RPMI8226 (cell line): ENCODE measurements at regions not wholly inside any gene's neighbourhood (a gene's known extent, or its start where the extent isn't known, plus 50 kb on each side); places are given as distances from the start of the nearest gene placed in this dataset.
"Not testable (repeated sequence)": the region's sequence is repeated elsewhere in the genome, so short reads cannot be mapped to it uniquely, and the experiment has no call there.

Experiments
- DNase-seq: peaks from one replicate; pipeline ENCODE4 v3.0.0-alpha.2; 2015

DNA sequence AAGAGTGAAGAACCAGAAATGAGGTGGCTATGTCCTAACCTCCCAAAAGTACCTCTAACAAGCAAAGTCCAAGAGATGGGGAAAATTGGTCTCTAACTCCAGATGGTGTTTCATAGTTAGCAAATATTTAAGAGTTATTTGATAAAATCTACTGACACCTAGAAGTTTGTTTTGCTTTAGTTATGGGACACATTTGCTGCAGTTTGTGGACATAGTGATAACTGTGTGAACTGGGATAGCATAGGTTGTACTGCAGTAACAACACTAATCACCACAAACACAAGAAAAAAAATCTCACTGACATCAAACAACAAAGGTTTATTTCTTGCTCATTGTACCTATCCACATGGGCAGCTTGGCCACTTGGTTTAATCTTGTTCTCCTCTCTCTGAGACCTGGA, 965.0 kb upstream of the SPRY2 start:
- DNase-seq, result no peak

DNA sequence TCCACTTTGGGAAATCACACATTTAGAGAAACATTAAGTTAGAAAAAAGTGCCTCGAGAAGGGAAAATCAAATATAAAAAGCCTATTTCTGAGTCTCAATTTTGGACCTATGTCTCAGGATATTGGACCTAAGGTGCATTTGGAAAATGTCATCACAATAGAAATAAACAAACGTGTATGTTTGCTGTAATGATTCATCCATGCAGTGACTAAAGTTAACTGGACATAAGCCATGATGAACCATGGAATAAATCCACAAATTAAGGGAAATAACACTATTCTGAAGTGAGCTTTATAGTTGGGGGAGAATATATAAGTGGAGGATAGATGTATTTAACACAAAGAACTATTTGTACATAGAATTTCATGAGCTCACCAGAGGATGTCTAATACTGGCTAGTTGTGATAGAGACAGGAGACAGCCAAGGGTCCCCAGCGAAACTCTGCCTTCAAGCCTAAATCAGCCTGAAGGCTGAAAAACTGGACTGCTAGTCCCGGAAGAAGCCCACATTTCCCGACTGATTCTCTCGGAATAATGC, 963.3 kb upstream of the SPRY2 start:
- DNase-seq, result no peak

DNA sequence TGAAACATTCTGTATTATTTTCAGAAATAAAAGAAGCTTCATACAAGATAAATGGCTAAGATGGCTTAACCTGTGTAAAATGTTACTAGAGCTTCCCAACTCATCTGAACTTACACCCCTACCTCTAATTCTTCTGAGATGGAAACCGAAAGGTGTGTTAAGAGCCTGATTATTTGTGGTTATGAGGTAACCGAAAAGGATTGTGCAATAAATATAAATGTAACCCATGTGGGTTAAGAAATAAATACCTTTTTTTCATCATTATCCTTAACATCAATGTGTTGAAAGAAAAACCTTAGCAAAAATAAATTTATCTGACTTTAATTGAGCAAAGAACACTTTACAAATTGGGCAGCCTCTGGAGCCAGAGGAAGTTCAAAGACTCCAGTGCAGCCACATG, 961.8 kb upstream of the SPRY2 start:
- no peak for DNase-seq

DNA sequence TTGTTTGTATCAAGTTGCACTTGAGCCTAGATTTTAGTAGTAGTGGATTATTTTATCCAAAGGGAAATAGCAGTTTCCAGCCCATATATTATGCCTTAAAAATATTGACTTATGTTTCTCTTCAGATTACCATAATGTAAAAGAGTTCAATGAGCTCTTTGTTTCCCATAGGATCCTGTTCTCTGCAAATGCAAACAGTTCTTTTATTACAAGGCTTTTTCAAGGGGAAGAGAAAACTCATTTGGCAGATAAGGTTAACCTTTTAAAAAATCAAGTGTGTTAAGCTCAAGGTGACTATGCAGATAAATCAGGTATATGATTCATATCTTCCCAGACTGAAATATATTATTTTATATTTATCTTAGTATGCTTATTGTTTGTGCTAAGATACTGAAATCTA, 961.2 kb upstream of the SPRY2 start:
- DNase-seq, result no peak

DNA sequence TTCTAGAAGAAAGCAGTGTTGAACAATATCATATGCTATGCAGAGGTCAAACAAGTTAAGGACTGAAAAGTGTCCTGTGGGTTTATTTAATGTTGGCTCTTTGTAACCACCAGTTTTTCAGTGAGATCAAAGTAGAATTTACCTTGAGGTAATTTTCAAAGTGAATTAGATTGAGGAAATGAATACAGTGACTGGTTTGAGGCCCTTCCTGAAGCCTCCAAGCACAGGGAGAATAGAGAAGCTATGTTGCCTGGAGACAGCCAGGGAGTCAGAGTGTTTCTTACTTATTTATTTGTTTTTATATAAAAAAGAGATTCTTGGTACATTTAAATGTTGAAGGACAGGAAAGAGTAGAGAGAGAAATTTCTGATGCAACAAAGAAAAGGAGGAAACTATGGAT, 954.3 kb upstream of the SPRY2 start:
- DNase-seq, result no peak

DNA sequence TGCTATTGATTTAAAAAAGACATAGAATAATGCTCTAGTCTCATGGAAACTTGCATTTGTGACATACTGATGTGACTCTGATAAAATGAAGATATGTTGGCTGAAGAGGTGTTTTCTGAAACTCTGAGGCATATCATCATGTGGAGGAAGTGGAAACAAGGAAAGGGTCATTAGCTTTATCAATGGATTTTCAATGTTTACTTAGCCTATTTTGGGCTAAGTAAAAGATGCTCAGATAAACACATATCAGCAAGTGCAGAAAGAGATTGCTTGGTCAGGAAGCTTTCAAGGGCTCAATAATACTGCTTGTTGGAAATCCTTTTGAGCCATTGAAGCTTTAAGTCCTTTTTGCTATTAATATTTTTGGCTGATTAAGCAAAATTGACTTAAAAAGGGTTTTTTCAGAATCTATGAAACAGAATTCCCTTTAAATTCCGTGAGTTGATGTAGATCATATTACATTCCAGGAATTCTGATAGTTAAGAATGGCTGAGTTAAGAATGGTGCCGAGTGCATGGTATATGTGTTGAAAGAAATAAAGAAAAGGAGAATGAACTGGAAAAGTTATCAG, 952.8 kb upstream of the SPRY2 start:
- no peak for DNase-seq

DNA sequence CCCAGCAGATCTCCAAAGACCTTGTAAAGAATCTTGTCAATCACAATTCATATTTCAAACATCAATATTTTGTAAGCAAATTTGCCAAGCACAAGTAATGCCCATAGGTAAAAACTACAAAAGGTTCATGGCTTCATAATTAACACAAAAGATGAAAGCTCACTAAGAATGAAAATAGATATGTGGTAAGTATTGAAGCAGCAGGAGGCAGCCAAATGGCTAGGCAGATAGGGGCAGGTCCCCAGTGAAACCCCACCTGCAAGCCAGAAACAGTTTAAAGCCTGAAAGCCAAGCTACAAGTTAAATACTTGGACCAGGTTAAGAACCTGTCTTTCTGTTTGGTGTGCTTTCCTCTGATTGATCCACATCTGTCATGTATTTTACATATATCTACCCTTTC, 942.6 kb upstream of the SPRY2 start:
- DNase-seq, result no peak

DNA sequence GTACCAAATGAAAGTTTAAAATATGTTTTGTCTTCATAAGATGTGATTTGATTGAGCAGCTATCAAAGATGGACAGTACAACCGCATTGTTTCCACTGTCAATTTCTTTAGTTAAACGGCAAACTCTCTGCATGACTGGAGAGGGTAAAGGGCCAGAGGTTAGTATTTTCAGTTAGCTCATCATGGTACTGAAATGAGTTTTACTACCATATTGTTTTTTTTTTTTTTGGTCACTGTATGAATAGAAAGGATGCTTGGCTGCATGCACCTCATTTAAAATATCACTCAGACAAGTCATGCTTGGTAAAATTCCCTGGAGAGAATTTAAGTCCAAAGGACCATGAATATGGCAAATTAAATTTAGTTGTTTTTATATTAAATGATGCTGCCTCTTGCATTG, 942.1 kb upstream of the SPRY2 start:
- DNase-seq, result no peak

DNA sequence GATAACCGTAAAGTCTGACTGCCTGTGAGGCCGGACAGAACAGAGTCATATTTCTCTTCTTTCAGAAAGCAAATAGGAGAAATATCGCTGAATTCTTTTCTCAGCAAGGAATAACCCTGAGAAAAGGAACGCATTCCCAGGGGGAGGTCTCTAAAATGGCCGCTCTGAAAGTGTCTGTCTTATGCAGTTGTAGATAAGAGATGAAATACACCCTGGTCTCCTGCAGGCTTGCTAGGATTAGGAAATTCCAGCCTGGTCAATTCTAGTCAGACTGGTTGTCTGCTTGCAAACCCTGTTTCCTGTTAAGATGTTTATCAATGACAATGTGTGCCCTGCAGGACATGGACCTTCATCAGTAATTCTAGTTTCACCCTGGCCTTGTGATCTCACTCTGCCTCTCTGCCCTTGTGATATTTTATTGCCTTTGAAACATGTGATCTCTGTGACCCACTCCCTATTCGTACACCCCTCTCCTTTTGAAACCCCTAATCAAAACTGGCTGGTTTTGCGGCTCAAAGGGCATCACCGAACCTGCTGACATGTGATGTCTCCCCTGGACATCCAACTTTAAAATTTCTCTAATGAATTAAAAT, 934.8 kb upstream of the SPRY2 start:
- no peak for DNase-seq

DNA sequence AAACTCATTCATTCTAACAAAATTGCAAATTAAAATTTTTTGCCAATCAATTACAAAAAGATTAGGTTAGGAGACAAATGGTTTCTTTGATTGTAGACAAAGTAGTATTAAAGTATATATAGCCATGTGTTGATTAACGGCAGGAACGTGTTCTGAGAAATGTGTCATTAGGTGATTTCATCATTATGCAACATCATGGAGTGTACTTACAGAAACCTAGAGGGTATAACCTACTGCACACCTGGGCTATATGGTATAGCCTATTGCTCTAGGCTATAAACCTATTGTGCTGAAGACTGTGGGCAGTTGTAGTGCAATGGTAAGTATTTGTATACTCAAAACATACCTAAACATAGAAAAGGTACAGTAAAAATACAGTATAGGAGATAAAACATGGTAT, 906.8 kb upstream of the SPRY2 start:
- no peak for DNase-seq

DNA sequence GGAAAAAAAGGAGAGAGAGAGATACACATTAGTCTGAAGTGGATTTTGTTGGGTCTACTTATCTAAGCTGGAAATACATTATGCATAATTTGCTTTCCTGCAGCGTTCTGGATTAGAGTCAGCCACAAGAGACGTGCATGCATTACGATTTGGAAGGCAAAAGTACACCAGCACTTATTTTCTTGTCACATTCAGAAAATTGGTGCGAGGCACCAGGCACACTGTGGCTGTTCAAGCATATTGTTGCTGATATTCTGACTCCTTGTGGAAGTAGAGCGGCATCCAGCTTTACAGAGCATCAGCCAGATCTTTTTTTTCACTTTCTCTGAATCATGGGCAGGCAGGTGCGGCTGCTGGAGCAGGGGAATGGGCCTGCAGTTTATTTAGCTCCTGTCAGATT, 905.6 kb upstream of the SPRY2 start:
- DNase-seq, result no peak

DNA sequence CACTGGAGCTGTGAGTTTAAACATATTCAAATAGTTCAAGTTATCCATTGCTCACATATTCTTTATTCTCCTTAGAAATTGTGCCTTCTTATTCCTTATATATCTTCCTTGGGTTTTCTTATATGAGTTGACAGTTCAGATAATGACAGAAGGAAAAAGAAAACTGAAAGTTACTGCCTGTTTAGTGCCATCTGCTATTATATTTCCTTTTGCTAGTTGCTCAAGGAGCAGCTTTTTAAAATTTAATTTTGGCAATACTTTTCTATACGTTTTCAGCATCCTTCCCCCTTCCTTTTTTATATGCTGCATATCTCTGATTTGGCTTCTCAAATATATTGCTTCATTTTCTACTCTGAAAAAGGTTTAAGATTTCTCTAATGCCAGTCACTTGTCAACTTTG, 903.1 kb upstream of the SPRY2 start:
- no peak for DNase-seq

DNA sequence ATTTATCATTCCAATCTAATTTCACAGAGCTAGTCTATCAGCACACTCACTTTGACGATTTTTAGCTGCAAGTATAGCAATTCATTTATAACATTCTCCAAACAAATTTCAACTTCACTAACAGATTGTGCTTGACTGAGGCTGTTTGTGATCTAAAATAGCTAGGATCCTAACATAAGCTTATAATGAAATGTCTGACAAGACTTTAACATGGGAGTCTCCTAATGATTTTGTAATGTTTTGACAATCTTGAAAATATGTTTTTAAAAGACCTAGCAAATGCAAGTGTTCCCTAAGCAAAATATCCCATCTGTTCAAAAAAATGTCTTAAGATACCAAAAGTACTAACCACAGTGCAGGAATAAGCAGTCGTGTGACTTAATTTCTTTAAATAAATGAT, 889.5 kb upstream of the SPRY2 start:
- DNase-seq, result no peak

DNA sequence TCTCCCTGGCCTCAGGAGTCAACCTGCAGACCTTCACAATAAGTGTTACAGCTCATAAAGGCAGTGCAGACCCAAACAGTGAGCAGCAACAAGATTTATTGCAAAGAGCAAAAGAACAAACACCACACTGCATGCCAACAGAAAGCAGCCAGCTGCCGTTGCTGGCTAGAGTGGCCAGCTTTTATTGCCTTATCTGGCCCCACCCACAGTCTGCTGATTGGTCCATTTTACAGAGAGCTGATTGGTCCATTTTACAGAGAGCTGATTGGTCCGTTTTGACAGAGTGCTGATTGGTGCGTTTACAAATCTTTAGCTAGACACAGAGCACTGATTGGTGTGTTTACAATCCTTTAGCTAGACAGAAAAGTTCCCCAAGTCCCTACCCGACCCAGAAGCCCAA, 885.9 kb upstream of the SPRY2 start:
- not testable (repeated sequence) for DNase-seq

DNA sequence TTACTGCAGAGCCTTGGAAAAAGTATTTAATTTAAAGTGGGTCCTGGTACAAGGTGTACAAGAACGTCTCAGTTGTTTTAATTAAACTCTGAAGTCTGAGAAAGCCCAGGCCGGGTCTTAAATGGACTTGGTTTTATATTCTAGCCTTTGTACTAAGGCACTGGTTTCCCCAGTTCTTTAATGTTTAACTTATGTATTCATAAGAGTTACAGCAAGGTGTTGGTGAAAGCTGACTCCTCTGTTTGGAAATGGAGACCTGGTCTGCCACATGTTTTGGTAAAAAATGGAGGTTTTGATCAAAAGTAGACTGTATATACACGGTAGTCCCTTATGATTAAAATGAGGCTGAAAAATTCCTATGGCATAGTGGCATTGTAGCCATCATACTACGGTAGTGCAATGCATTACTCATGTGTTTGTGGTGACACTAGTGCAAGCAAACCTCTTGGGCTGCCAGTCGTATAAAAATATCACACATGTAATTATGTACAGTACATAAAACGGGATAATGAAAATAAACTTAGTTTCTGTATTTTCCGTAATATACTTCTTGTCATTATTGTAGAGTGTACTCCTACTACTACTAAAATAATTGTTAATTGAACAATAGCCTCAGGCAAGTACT, 883.4 kb upstream of the SPRY2 start:
- no peak for DNase-seq

DNA sequence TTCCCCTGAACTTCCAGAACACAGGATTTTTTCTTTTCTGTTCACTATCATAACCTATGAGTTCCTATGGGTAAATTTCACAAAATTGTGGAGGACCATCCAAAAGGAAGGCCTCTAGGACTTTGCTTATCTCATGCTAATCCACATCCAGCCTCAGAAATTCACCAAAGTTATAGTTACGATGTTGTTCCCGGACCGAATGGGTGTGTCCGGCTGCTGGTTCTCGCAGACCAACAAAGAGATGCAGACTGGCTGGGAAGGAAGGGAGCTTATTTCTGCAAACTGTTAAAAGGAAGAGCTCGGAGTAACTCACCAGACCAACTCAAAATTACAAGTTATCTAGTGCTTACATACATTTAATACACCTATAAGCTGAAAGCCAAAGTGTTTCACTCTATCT, 882.9 kb upstream of the SPRY2 start:
- no peak for DNase-seq

DNA sequence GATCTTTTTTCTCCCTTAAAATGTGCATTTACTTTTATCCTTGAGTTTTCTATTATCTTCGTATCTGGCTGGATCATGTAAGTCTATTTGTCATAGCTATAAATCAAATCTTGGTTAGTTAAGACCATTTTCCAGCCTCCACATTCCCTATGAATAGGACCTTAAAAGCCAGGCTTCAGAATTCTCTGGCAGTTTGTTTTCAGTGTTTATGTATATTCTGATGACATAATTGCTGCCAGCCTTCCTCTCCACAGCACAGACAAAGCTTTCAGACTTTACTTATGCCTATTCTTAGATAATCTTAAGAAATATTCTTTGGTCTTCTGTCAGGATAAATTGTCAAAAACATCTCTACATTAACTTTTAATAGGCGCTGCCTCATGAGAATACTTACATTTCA, 870.8 kb upstream of the SPRY2 start:
- no peak for DNase-seq

DNA sequence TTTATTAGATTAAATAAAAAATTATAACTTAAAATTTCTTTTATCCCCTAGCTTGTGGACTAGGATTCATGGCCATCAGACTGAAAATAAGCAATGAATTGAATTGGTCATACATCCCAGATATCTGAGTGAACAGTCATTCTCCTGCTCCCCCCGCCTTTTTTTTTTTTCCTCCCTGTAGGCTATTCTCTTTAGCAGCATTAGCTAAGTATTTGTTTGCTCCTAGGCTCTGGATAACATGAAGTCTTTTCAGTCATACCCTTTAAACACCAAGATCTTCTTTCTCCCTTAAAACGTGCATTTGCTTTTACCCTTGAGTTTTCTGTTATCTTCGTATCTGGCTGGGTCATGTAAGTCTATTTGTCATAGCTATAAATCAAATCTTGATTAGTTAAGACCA, 866.7 kb upstream of the SPRY2 start:
- no peak for DNase-seq

DNA sequence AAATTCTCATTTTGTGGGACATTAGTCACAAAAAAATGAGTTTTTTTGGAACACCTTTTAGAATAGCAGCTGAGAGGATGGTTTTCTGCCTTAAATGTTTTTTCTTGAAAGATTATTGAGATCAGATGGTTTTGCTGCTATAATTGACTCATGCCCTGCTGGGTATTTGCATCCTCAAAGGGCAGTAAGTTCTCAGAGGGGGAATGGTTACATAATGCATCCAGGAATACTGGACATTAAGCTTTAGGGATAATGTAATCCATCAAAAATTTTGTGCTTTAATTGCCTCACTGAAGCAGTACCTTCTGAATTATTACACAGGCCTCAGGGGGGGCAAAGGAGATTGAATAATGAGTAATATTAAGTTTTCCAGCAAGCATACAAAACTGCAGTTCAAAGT, 866.3 kb upstream of the SPRY2 start:
- no peak for DNase-seq

DNA sequence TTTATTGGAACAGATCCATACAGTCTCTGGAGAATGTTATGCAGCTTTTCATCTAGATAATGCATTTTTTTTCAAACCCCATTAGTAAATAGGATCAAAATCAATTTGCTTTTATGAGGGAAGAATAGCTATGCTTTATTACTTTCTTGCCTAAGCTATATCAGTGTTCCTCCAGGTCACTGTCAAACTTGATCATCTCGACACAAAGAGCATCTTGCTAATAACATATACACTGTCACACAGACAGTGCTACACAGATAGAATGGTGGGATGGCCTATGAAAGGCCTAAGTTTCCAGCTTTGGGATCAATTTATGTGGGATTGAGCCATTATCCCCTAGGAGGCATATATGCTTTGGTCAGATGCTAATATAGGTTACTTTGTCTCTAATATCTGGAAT, 862.9 kb upstream of the SPRY2 start:
- no peak for DNase-seq

DNA sequence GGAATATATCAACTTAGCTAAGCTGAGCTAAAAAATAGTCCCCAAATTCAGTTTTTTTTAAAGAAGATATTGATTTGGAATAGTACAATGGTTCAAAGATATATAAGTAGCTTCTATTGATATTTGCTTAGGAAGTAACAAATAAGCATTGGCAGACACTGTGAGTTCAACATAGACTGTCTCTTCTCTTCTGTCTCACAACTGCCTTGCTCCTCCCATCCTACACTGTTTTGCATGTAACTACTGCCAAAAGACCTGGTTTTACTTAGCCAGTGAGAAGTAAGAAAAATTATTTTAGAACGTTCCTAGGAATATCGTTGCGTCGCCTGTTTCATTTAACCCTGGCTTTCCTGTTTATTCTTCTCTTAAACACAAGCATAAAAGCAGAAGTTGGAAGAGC, 859.0 kb upstream of the SPRY2 start:
- DNase-seq, result no peak

DNA sequence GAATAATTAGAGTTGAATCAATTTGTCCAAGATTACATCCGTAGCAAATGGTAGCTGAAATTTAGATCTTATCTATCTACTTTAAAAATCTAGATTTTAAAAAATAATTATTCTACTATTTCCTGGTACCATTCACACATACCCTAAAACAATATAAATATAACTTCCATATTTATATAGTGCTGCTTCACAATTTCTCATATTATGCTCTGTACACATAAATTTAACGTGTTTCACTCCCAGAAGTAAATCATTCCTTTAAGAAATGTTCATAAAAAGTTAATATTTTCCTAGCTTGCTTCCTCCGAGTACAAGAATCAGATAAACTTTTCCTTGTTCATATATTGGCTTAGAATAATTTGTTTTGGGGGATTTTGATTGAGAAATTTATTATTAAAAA, 857.0 kb upstream of the SPRY2 start:
- DNase-seq, result no peak

DNA sequence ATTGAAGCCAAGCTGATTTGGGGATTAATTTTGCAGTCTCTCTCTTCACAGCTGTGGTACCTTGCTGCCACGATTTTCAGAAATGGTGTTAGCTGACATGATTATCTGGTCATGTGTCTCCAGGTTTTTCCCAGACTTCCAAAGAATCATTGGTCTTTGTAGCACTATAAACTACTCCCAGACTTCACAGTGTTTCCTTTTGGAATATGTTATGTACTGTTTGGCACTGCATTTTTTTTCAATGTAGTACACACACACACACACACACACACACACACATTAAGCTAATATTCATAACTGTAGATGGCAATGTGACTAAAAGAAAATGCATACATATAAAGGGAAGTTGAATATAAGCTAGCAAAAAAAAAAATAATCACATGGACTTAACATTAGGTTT, 856.6 kb upstream of the SPRY2 start:
- no peak for DNase-seq

DNA sequence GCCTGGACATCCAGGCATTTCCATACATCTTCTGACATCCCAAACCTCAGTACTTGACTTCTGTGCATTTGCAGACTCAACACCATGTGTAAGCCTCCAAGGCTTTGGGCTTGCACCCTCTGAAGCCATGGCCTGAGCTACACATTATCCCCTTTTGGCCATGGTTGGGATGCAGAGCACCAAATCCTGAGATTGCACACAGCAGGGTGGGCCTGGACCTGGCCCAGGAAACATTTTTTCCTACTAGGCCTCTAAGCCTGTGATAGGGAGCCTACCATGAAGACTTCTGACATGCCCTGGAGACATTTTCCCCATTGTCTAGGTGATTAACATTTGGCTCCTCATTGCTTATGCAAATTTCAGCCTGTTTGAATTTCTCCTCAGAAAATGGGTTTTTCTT, 853.4 kb upstream of the SPRY2 start:
- no peak for DNase-seq
